ENCODE measurements at regions not wholly inside any gene's neighbourhood (a gene's known extent, or its start where the extent isn't known, plus 50 kb on each side); places are given as distances from the start of the nearest gene placed in this dataset.

DNA sequence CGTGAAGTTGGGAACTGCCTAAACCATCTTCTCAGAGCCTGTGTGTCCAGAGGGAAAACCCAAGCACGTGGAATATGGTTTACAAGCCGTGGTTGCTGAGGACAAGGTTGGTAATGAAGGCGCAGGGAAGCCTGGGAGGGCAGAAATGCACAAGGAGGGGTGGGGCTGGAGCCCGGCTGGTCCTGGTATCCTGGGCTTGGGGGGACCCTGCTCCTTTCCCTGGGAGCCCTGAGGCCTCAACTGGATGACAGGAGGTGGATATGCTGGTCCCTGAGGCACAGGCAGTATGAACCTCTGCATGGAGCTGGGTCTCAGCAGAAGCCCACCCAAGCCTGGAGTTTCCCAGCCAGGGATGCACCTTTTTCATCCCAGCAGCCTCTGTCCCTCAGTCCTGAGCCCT, 80.3 kb upstream of the RET start:
- TF ChIP-seq TAF1 (IDR thresholded peaks at IDR 0.05; ENCODE audit: borderline replicate concordance, low read depth, low read length) = no peak
- TF ChIP-seq POLR2A (IDR thresholded peaks at IDR 0.05; ENCODE audit: low read depth, low read length) = no peak

Data from GM12892 (cell line).